ENCODE measurements at regions not wholly inside any gene's neighbourhood (a gene's known extent, or its start where the extent isn't known, plus 50 kb on each side); places are given as distances from the start of the nearest gene placed in this dataset.

DNA sequence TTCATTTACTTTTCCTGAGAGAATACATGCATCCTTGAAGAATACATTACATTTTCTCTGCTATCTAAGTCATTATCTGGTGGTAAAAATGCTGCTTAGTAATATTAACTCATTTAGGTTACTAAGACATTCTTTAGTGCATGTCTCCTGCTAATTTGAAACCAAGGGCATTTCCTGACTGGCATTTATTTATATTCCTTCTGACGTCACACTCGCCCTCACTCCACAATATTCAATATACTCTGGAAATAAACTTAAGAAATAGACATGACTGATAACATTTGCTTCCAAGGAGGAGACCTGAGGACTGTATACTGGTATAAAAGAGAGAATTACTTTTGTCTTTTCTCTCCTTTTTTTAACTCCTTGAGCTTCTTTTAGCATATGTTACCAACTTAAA is 619.5 kb upstream of the SMIM31 start:
- Histone ChIP-seq H3K79me2 (ENCODE audit: insufficient read depth, low read length) (no peaks in the 10 kb centered on the region), H3K9me3 (replicated peaks in 1 of 2; ENCODE audit: control insufficient read depth in 1 of 2, insufficient read depth in 1 of 2, low read length in 2 of 2) (no peaks in the 10 kb centered on the region), H3K4me1 (ENCODE audit: control insufficient read depth in 1 of 2, insufficient read depth in 2 of 2, low read length in 2 of 2) (no peaks in the 10 kb centered on the region), H3K9ac (ENCODE audit: insufficient read depth, low read length, poor library complexity, severe bottlenecking) (no peak overlapping the region), H4K20me1 (ENCODE audit: insufficient read depth, low read length) (no peaks in the 10 kb centered on the region), H3K27me3 (ENCODE audit: control insufficient read depth in 2 of 2, insufficient read depth in 2 of 2, low read length in 2 of 2) (no peaks in the 10 kb centered on the region), H2AFZ (ENCODE audit: insufficient read depth, low read depth, low read length, poor library complexity, severe bottlenecking) (no peak overlapping the region), H3K4me2 (replicated peaks; ENCODE audit: extremely low read depth, low read length, poor library complexity, severe bottlenecking) (no peak overlapping the region), H3K27ac (ENCODE audit: low read depth in 1 of 2, low read length in 2 of 2) (no peak overlapping the region), H3K4me3 (replicated peaks in 1 of 3; ENCODE audit: low read depth in 2 of 3, low read length in 3 of 3) (no peak overlapping the region), H3K36me3 (replicated peaks in 1 of 2; ENCODE audit: control insufficient read depth in 1 of 2, insufficient read depth in 2 of 2, low read length in 2 of 2) (no peaks in the 10 kb centered on the region)
- Mint-ChIP-seq H3K27ac (no peak overlapping the region), H3K4me1 (no peaks in the 10 kb centered on the region), H3K9me3 (peaks cover 0 to 6% (median 0%) of the 10 kb centered on the region in 7 donors), H3K27me3 (ENCODE audit: low read depth in 3 of 3) (no peaks in the 10 kb centered on the region), H3K4me3 (no peak overlapping the region), H3K36me3 (no peaks in the 10 kb centered on the region)
- intact Hi-C loops (cut with micrococcal nuclease): no loop called here
- DNase-seq: no peak
- TF ChIP-seq, protein P1, sequence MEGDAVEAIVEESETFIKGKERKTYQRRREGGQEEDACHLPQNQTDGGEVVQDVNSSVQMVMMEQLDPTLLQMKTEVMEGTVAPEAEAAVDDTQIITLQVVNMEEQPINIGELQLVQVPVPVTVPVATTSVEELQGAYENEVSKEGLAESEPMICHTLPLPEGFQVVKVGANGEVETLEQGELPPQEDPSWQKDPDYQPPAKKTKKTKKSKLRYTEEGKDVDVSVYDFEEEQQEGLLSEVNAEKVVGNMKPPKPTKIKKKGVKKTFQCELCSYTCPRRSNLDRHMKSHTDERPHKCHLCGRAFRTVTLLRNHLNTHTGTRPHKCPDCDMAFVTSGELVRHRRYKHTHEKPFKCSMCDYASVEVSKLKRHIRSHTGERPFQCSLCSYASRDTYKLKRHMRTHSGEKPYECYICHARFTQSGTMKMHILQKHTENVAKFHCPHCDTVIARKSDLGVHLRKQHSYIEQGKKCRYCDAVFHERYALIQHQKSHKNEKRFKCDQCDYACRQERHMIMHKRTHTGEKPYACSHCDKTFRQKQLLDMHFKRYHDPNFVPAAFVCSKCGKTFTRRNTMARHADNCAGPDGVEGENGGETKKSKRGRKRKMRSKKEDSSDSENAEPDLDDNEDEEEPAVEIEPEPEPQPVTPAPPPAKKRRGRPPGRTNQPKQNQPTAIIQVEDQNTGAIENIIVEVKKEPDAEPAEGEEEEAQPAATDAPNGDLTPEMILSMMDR (IDR thresholded peaks at IDR 0.05): no peak
- no CpG with 5 or more reads among the region's 2 CpGs for WGBS (ENCODE audit: insufficient coverage)

GRCh38 chr4:164136180-164136616 is 617.7 kb upstream of the SMIM31 start:
- Histone ChIP-seq H3K27me3 (ENCODE audit: control insufficient read depth in 2 of 2, insufficient read depth in 2 of 2, low read length in 2 of 2) (no peaks in the 10 kb centered on the region), H3K79me2 (ENCODE audit: insufficient read depth, low read length) (no peaks in the 10 kb centered on the region), H3K4me1 (ENCODE audit: control insufficient read depth in 1 of 2, insufficient read depth in 2 of 2, low read length in 2 of 2) (no peaks in the 10 kb centered on the region), H3K9me3 (replicated peaks in 1 of 2; ENCODE audit: control insufficient read depth in 1 of 2, insufficient read depth in 1 of 2, low read length in 2 of 2) (peaks cover 0 to 8% of the 10 kb centered on the region in 2 donors), H2AFZ (ENCODE audit: insufficient read depth, low read depth, low read length, poor library complexity, severe bottlenecking) (no peak overlapping the region), H3K9ac (ENCODE audit: insufficient read depth, low read length, poor library complexity, severe bottlenecking) (no peak overlapping the region), H3K27ac (ENCODE audit: low read depth in 1 of 2, low read length in 2 of 2) (no peak overlapping the region), H4K20me1 (ENCODE audit: insufficient read depth, low read length) (no peaks in the 10 kb centered on the region), H3K4me3 (replicated peaks in 1 of 3; ENCODE audit: low read depth in 2 of 3, low read length in 3 of 3) (no peak overlapping the region), H3K4me2 (replicated peaks; ENCODE audit: extremely low read depth, low read length, poor library complexity, severe bottlenecking) (no peak overlapping the region), H3K36me3 (replicated peaks in 1 of 2; ENCODE audit: control insufficient read depth in 1 of 2, insufficient read depth in 2 of 2, low read length in 2 of 2) (no peaks in the 10 kb centered on the region)
- WGBS (ENCODE audit: insufficient coverage): no CpG with 5 or more reads among the region's 2 CpGs
- no peaks in the 10 kb centered on the region for H3K36me3 Mint-ChIP-seq
- TF ChIP-seq, protein P1 (IDR thresholded peaks at IDR 0.05): no peak
- peaks cover 0 to 2% (median 0%) of the 10 kb centered on the region in 3 donors for H3K27me3 Mint-ChIP-seq (ENCODE audit: low read depth in 3 of 3)
- no peak overlapping the region for H3K4me3 Mint-ChIP-seq
- intact Hi-C loops (cut with micrococcal nuclease): no loop called here
- no peaks in the 10 kb centered on the region for H3K4me1 Mint-ChIP-seq
- DNase-seq: no peak
- H3K27ac Mint-ChIP-seq: no peak overlapping the region
- peaks cover 0 to 11% (median 2%) of the 10 kb centered on the region in 7 donors for H3K9me3 Mint-ChIP-seq

Data from CD14-positive monocyte (primary cell).